Fibroblast of skin of right biceps (primary cell): ENCODE measurements at regions not wholly inside any gene's neighbourhood (a gene's known extent, or its start where the extent isn't known, plus 50 kb on each side); places are given as distances from the start of the nearest gene placed in this dataset.
A peak's percentile ranks its signal among the peaks of the same experiment; 100 is the strongest.
"Not testable (repeated sequence)": the region's sequence is repeated elsewhere in the genome, so short reads cannot be mapped to it uniquely, and the experiment has no call there.

Experiments
- DNase-seq: peaks from one replicate; pipeline ENCODE4 v3.0.0-alpha.2; 2013

GRCh38 chr5:174970502-174970901 is 246.1 kb downstream of the MSX2 start:
- no peak for DNase-seq

DNA sequence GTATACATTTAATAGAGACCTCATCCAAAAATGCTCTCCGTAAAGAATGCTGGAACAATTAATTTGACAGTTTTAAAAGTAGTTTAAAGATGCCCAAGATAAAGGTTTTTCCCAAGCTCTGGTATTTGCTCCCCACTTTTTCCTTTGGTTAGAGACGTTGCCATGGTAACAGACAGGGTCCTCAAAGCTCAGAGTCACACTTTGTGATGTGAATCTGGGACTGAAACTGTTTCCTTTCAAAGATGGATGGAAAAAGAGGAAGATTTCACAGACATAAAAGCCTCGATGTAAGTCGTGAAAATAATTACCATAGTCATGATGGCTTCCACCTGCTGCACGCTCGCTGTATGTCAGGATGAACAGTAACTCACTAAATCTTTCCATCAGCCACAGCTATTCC is 229.5 kb downstream of the MSX2 start:
- no peak for DNase-seq

DNA sequence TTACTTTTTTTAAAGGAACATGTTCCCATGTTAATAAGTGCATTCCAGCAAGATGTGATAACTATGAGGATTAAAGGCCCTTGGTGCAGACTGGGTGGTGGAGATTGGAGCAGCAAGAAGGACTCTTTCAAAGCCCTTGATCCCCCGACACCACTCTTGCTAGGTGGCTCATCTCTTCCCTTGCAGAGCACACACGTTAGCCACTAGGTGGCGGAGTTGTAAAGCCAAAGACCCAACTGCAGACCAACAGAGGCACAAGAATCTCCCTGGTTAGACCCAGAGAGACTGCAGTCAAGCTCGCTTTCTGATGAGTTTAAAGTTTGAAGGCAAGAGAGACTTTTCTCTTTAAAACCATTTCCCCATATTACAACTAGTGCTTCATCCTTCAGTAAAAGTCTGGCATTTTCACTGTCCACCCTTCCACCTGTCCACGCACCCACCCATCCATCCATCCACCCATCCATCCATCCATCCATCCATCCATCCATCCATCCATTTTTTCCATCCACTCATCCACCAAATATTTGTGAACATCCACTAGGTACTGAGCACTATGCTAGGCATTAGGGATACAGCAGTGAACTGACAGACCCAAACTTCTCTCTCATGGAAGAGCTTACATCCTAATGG is 226.9 kb downstream of the MSX2 start:
- DNase-seq = peak; percentile 72

- DNase-seq = no peak
These were observed 223.2 kb downstream of the MSX2 start for GRCh38 chr5:174947548-174947947.

DNA sequence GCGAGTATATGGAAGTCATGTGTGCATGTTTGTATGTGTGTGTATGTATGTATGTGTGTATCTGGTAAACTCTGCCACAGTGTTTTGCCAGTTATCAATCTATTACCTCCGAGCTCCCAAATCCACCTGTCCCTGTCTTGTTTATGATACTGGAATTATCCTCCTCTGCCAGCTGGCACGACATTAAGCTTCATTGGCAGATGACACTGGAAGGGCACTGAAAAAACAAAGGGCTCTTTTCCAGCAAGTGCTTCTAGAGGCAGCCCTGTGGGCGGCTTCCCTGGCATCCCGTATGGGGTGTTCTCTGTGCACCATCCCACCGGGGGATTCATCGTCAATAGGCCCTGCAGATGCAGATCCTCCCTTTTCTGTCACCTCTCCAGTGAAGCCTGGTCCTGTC is 221.5 kb downstream of the MSX2 start:
- no peak for DNase-seq

GRCh38 chr5:174943785-174944184 is 219.4 kb downstream of the MSX2 start:
- DNase-seq = no peak

DNA sequence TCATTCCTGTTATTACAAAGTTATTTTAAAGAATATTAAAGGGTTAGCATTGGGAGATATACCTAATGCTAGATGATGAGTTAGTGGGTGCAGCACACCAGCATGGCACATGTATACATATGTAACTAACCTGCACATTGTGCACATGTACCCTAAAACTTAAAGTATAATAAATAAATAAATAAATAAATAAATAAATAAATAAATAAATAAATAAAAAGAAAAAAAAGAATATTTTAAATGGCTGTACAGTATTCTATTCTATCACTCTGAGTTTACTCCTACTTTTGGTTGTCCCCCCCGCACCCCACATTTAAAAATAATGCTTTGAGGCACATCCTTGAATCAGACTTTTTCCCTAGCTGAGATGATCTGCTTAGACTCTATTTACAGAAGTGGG is 218.6 kb downstream of the MSX2 start:
- not testable (repeated sequence) for DNase-seq

DNA sequence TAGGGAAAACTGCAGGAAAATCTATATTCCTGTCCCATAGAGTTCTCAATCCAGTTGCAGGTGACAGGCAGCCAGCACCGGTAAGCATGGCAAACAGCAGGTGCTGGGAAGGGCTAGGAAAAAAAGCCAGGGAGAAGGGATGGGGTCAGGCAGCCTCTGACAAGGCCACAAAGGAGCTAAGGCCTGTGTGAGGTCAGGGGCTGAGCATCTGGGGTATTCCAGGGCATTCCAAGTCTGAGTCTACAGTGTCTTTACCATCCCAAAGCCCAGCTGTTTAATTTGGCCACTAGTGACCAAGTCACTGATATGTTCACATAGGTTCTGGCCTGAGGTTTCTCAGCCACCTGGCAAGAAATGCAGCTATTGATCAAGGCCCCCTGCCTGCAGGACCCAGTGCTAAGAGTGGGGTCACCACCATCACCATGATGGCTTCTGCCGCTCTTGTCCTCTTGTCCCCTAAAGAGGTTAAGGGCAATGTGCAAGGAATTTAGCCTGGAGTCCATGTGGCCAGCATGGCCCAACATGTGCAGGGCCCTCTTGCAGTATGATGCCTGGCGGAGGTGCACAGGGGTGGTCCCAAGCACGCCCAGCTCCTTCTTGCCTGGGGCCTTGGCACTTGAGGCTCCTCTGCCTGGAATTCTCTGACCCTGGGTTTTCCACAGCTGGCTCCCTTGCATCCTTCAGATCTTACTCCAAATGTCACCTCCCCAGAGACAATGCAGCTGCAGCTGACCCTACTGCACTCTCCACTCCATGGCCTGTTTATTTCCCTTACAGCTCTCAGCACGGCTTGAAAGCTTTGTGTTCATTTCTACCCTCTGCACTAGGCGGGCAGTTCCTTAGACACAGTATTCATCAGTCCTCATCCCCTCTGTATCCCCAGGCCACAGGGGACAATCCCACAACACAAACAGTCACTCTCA is 213.1 kb downstream of the MSX2 start:
- no peak for DNase-seq

- DNase-seq = peak; percentile 44
These were observed 211.6 kb downstream of the MSX2 start for GRCh38 chr5:174935854-174936474.

DNA sequence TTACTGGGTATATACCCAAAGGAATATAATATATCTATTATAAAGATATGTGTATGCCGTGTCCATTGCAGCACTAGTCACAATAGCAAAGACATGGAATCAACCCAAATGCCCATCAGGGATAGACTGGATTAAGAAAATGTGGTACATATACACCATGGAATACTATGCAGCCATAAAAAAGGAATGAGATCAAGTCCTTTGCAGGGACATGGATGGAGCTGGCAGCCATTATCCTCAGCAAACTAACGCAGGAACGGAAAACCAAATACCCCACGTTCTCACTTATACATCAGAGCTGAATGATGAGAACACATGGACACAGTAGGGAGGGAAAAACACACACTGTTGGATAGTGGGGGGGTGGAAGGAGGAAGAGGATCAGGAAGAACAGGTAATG is 206.7 kb downstream of the MSX2 start:
- not testable (repeated sequence) for DNase-seq

GRCh38 chr5:174925586-174925985 is 201.2 kb downstream of the MSX2 start:
- DNase-seq = no peak

DNA sequence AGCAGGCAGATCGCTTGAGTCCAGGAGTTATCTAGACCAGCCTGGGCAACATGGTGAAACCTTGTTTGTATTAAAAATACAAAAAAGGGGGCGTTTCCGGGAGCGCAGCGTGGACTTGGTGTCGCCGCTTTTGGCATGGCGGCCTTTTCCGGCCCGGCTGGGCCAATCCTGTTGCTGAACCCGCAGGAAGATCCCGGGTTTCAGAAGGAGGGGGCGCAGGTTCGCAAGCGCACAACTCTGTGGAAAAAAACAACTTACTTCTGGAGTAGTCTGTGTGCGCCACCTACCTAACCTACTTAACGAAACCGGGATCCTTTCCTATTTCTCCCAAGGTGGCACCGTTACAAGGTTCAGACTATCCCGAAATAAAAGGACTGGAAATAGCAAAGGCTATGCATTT is 198.6 kb downstream of the MSX2 start:
- DNase-seq = no peak

GRCh38 chr5:174920906-174921550 is 196.6 kb downstream of the MSX2 start:
- peak; percentile 4 for DNase-seq

- DNase-seq = no peak
These were observed 195.0 kb downstream of the MSX2 start for GRCh38 chr5:174919351-174919750.

- DNase-seq = no peak
These were observed 194.3 kb downstream of the MSX2 start for GRCh38 chr5:174918655-174919054.

DNA sequence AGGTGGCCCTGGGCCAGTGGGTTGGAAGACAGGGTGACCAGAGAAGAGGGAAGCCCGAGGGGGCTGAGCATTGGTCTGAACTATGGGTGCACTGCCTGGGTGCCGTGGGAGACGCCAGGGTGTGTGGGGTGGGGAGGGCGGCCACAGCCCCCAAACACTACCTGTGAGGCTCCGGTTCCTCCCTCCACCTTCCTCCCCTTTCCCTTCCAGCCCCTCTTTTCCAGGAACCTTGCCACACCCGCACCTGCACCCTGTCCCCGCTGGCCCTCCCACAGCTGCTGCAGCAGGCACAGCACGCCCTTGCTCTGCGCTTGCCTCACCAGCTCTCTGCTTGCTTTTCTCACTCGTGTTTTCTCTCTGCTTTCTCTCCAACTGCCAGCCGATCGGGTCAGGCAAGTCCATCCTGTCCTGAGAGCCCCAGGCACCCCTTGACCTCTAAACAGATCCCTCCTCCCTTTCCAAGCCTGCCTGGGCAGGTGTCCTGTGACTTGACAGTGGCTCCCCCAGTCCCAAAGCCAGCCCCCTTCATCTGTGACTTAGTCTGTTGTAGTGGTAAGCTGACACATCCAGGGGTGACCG is 193.7 kb downstream of the MSX2 start:
- DNase-seq = no peak

DNA sequence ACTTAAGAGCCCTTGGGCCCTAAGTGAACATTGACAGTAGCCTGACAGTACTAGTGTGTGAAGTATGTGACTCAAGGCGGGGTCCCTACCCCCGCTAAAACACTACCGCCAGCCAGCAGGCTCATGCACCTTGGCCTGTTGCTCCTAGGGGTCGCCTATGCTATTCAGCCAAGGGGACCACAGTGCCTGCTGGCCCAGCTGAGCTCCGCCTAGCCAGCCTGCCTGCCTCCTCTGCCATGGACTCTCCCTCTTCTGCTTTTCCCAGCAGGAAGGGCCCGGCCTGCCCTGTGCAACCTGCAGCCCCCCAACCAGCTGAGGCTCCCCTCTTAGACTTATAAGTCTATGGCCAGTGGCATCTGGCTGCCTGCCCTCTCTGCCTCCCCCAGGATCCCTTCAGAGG is 193.1 kb downstream of the MSX2 start:
- DNase-seq = not testable (repeated sequence)

GRCh38 chr5:174916924-174917323 is 192.5 kb downstream of the MSX2 start:
- not testable (repeated sequence) for DNase-seq

DNA sequence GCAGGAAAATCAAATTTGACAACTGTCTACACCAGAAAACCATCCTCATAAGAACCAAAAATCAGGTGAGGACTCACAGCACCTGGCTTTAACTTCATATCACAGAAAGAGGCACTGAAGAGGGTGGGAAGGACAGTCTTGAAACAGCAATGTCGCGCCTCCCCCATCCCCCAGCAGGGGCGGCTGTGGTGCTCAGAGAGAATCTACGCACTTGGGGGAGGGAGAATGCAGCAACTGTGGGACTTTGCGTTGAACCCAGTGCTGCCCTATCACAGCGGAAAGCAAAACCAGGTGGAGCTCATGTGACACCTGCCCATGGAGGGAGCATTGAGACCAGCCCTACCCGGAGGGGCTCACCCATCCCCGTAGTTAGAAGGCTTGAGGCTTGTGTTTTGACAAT is 191.8 kb downstream of the MSX2 start:
- no peak for DNase-seq

GRCh38 chr5:174911118-174911517 is 186.7 kb downstream of the MSX2 start:
- no peak for DNase-seq

DNA sequence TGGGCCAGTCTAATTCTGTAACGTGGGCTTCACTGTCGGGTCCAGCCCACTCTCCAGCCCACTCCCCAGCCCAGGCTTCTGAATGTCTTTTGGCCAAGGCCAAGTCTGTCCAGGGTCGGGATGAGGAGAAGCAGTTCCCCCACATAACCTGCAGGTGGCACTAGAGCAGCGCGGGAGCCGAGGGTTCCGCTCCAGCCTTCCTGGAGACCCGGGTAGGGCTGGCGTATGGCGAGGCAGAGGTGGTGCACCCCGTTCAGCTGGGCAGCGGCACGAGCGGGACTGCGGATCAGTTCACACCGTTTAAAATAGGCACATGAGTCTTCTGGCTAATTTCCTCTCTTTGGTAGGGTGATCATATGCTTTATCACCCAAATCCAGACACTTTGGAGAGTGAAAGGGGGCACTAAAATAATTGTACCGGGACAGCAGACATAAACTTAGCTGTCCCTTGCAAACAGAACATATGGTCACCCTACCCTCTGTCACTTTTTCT is 185.9 kb downstream of the MSX2 start:
- DNase-seq = peak; percentile 55

- no peak for DNase-seq
These were observed 178.9 kb downstream of the MSX2 start for GRCh38 chr5:174903172-174903732.
